SKM-1 treated with dmso at 0.1 percent for 144 hours (cell line): ENCODE measurements at regions not wholly inside any gene's neighbourhood (a gene's known extent, or its start where the extent isn't known, plus 50 kb on each side); places are given as distances from the start of the nearest gene placed in this dataset.

Experiments
- DNase-seq: peaks from one replicate; lab custom pipeline; 2025; ENCODE audit not compliant: unreplicated experiment; lab: John Stamatoyannopoulos, UW

- no peak for DNase-seq
Observed at GRCh38 chr2:151157000-151157735, 104.5 kb downstream of the RBM43 start.

GRCh38 chr2:151156431-151156830 is 105.2 kb downstream of the RBM43 start:
- no peak for DNase-seq

- DNase-seq: no peak
Observed at GRCh38 chr2:151153601-151154000, 108.1 kb downstream of the RBM43 start.

GRCh38 chr2:151150331-151151320 is 111.0 kb downstream of the RBM43 start:
- DNase-seq: peak; percentile 25

GRCh38 chr2:151138507-151138906 is 123.2 kb downstream of the RBM43 start:
- DNase-seq: no peak

GRCh38 chr2:151137526-151137925 is 124.1 kb downstream of the RBM43 start:
- DNase-seq: no peak

- DNase-seq: no peak
Observed at GRCh38 chr2:151120011-151120410, 141.7 kb downstream of the RBM43 start.

GRCh38 chr2:151119374-151119773 is 142.3 kb downstream of the RBM43 start:
- no peak for DNase-seq

- DNase-seq: no peak
Observed at GRCh38 chr2:151118269-151118668, 143.4 kb downstream of the RBM43 start.

- DNase-seq: no peak
Observed at GRCh38 chr2:151114874-151115273, 146.8 kb downstream of the RBM43 start.

GRCh38 chr2:151113318-151113717 is 148.3 kb downstream of the RBM43 start:
- DNase-seq: no peak

GRCh38 chr2:151111599-151112278 is 149.9 kb downstream of the RBM43 start:
- DNase-seq: no peak

- DNase-seq: no peak
Observed at GRCh38 chr2:151106805-151107506, 154.7 kb downstream of the RBM43 start.

GRCh38 chr2:151103551-151103950 is 158.1 kb downstream of the RBM43 start:
- peak; percentile 61 for DNase-seq

- DNase-seq: no peak
Observed at GRCh38 chr2:151102226-151102625, 159.4 kb downstream of the RBM43 start.

GRCh38 chr2:151098841-151099240 is 162.8 kb downstream of the RBM43 start:
- no peak for DNase-seq

GRCh38 chr2:151097895-151098294 is 163.8 kb downstream of the RBM43 start:
- no peak for DNase-seq

- no peak for DNase-seq
Observed at GRCh38 chr2:151097128-151097527, 164.5 kb downstream of the RBM43 start.

GRCh38 chr2:151096235-151096634 is 165.4 kb downstream of the RBM43 start:
- DNase-seq: peak; percentile 31

GRCh38 chr2:151095463-151095862 is 166.2 kb downstream of the RBM43 start:
- DNase-seq: no peak

- no peak for DNase-seq
Observed at GRCh38 chr2:151091583-151091982, 170.1 kb downstream of the RBM43 start.
